ENCODE measurements at regions not wholly inside any gene's neighbourhood (a gene's known extent, or its start where the extent isn't known, plus 50 kb on each side); places are given as distances from the start of the nearest gene placed in this dataset.

GRCh38 chr9:134233022-134233421 lies 68.7 kb upstream of the RNU6ATAC start:
- no peak overlapping the region for H3K4me2 ChIP-seq (ENCODE audit: control insufficient read depth, insufficient read depth)
- ChIA-PET RAD21 (ENCODE audit: unreplicated experiment) (no interaction called here), CTCF (no interaction called here), POLR2A (no interaction called here), SMC1A (ENCODE audit: uncharacterized antibody, unreplicated experiment) (no interaction called here)
- DNase-seq (ENCODE audit: low read depth, low spot score) (no peak), FAIRE-seq (no peak), ATAC-seq (no peak)
- no peaks in the 10 kb centered on the region for H3K79me2 ChIP-seq (ENCODE audit: control insufficient read depth, insufficient read depth, low read length)
- no peaks in the 10 kb centered on the region for H3K27me3 ChIP-seq (replicated peaks in 1 of 2; ENCODE audit: control insufficient read depth in 2 of 2, insufficient read depth in 2 of 2, low read length in 1 of 2)
- H4K20me1 ChIP-seq (ENCODE audit: control insufficient read depth, insufficient read depth) = no peaks in the 10 kb centered on the region
- TF ChIP-seq BMI1 (IDR thresholded peaks at IDR 0.05; ENCODE audit: borderline replicate concordance) = no peak
- TF ChIP-seq ZZZ3 (IDR thresholded peaks at IDR 0.05; ENCODE audit: control insufficient read depth, insufficient read length, low read depth) = no peak
- no peak for TF ChIP-seq MLLT1 (IDR thresholded peaks at IDR 0.05)
- TF ChIP-seq NFYA (IDR thresholded peaks at IDR 0.05; ENCODE audit: borderline replicate concordance, low read depth, low read length) = no peak
- no peak for TF ChIP-seq PML (IDR thresholded peaks at IDR 0.05; ENCODE audit: low read length)
- TF ChIP-seq BACH1 (IDR thresholded peaks at IDR 0.05; ENCODE audit: borderline replicate concordance) = no peak
- TF ChIP-seq ZNF622 (IDR thresholded peaks at IDR 0.05) = no peak
- no peak for TF ChIP-seq SREBF2 (IDR thresholded peaks at IDR 0.05; ENCODE audit: low read length)
- TF ChIP-seq POLR2AphosphoS5 (IDR thresholded peaks at IDR 0.05; ENCODE audit: low read length) = no peak
- no peak for TF ChIP-seq EP300 (IDR thresholded peaks at IDR 0.05; ENCODE audit: borderline replicate concordance in 1 of 2, control insufficient read depth in 1 of 2, low read depth in 2 of 2, low read length in 2 of 2)
- TF ChIP-seq MEF2B (IDR thresholded peaks at IDR 0.05; ENCODE audit: partially characterized antibody, poor library complexity, severe bottlenecking) = no peak
- no peak for TF ChIP-seq MYB (IDR thresholded peaks at IDR 0.05; ENCODE audit: borderline replicate concordance, low read depth, low read length)
- TF ChIP-seq TCF3 (IDR thresholded peaks at IDR 0.05; ENCODE audit: borderline replicate concordance, insufficient read depth, low read depth, low read length) = no peak
- no peak for TF ChIP-seq ZBED1 (IDR thresholded peaks at IDR 0.05; ENCODE audit: borderline replicate concordance)
- TF ChIP-seq SUZ12 (IDR thresholded peaks at IDR 0.05; ENCODE audit: unreplicated experiment) = no peak
- no peak for TF ChIP-seq TARDBP (IDR thresholded peaks at IDR 0.05; ENCODE audit: borderline replicate concordance)
- H2AFZ ChIP-seq (ENCODE audit: control insufficient read depth, low read depth, low read length) = no peak overlapping the region
- in situ Hi-C loops (cut with MboI) (no loop called here), intact Hi-C loops (cut with micrococcal nuclease; ENCODE audit: unreplicated experiment) (no loop called here)
- no peak overlapping the region for H3K9ac ChIP-seq (ENCODE audit: control insufficient read depth, insufficient read depth, low read length)
- H3K9me3 ChIP-seq (replicated peaks; ENCODE audit: control insufficient read depth, insufficient read depth, low read length) = no peaks in the 10 kb centered on the region
- H3K36me3 ChIP-seq (ENCODE audit: control insufficient read depth in 2 of 2, insufficient read depth in 2 of 2, low read length in 1 of 2) = no peaks in the 10 kb centered on the region
- H3K4me1 ChIP-seq (ENCODE audit: control insufficient read depth, insufficient read depth, low read length) = no peaks in the 10 kb centered on the region
- WGBS (ENCODE audit: insufficient coverage, insufficient replicate concordance, low lambda C conversion rate, missing lambda C conversion rate) = 12% methylated on average over 16 of the region's 16 CpGs
- no peak overlapping the region for H3K27ac ChIP-seq (ENCODE audit: control insufficient read depth, insufficient read depth)
- no TSS peak for BruUV-seq (replicated peaks)
- H3K4me3 ChIP-seq = no peak overlapping the region

All from GM12878 (cell line).